Adrenal gland (tissue), 5 donors: ENCODE measurements at regions not wholly inside any gene's neighbourhood (a gene's known extent, or its start where the extent isn't known, plus 50 kb on each side); places are given as distances from the start of the nearest gene placed in this dataset.

Experiments used
- POLR2A ChIP-seq, 2 donors: fragments of 450-650 bp; IDR thresholded peaks; one replicate each; pipeline ENCODE4 v1.6.1; 2017; ENCODE audit warnings: antibody characterized with exemption in 2 of 2, mild to moderate bottlenecking in 2 of 2, moderate library complexity in 1 of 2
- TF ChIP-seq, protein P1 (sequence below), 6 experiments: fragments of 450-650 bp in 4 of 6; fragments of 200-600 bp in 2 of 6; sonication (generic) in 1 of 6; IDR thresholded peaks; 1 replicate in 5 of 6; 2 replicates in 1 of 6; pipeline versions ENCODE4 v1.5.1 to v1.8.0; 2016 to 2021; ENCODE audit warnings: antibody characterized with exemption in 6 of 6, mild to moderate bottlenecking in 2 of 6, moderate library complexity in 1 of 6
- donor health status: DM: no; HTN: no; CAD: no.

DNA sequence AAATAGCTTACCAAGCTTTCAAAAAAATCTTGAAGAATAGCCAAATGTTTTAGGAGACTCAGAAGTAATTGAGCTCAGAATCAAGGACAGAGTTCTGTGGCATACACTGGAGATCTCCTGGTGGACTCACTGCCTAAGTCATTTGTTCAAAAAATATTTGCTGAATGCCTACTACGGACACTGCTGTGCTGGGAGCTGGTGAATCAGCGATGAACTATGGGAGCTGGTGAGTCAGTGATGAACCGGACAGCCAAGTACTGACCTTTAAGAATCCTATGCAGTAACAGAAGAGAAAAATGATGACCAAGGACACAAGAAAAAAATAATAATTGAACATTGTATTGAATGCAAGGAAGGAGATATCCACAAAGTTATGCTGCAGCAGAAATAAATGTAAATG lies 717.9 kb upstream of the CXADR start:
- TF ChIP-seq POLR2A (IDR thresholded peaks at IDR 0.05), result no peak
- TF ChIP-seq, protein P1, sequence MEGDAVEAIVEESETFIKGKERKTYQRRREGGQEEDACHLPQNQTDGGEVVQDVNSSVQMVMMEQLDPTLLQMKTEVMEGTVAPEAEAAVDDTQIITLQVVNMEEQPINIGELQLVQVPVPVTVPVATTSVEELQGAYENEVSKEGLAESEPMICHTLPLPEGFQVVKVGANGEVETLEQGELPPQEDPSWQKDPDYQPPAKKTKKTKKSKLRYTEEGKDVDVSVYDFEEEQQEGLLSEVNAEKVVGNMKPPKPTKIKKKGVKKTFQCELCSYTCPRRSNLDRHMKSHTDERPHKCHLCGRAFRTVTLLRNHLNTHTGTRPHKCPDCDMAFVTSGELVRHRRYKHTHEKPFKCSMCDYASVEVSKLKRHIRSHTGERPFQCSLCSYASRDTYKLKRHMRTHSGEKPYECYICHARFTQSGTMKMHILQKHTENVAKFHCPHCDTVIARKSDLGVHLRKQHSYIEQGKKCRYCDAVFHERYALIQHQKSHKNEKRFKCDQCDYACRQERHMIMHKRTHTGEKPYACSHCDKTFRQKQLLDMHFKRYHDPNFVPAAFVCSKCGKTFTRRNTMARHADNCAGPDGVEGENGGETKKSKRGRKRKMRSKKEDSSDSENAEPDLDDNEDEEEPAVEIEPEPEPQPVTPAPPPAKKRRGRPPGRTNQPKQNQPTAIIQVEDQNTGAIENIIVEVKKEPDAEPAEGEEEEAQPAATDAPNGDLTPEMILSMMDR (IDR thresholded peaks at IDR 0.05), result no peak
